HEK293T (cell line): ENCODE measurements at regions not wholly inside any gene's neighbourhood (a gene's known extent, or its start where the extent isn't known, plus 50 kb on each side); places are given as distances from the start of the nearest gene placed in this dataset.

Experiments used
- FOXA1 ChIP-seq: fragments of 450-650 bp; IDR thresholded peaks from 2 replicates; pipeline ENCODE4 v1.6.1; 2016; ENCODE audit warnings: mild to moderate bottlenecking
- SP1 ChIP-seq: fragments of 450-650 bp; IDR thresholded peaks from 2 replicates; pipeline ENCODE4 v1.6.1; 2017
- SUZ12 ChIP-seq: fragments of 450-650 bp; IDR thresholded peaks from 2 replicates; pipeline ENCODE4 v1.6.1; 2016; ENCODE audit warnings: mild to moderate bottlenecking

DNA sequence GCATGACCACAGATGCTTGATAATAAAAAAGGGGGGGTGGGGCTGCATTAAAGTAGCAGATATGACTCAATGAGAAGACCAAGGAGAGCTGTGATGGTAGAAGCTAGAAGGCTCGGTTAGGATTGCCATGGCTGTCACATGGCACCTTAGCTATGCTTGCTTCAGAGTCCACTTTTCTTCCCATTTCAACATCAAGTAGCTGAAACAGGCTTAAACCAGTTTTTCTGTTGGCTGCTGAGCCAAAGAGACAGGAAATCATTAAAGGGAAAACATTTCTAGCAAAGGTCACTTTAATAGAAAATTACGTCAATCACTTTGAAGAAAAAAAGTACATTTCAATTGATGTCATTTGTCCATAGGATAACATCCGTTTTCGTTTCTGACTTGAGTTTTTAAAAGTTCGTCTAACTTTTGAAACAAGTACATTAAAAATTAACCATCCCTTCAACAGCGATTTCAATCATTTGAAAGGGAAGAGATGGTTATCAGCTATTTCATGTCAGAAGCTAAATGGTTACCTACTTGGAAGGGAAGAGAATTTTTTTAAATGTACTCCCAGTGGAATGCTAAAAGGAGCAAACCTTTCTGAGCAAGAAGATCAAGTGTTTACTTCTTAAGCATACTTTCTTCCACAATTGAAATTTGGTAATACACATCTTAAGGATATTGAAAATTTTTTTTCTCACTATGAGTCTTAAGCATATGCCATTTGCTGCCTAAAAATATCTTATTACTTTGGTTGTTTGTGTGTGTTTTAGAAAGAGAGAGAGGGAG, 488.1 kb upstream of the PRMT6 start:
- TF ChIP-seq SUZ12 (no peak), SP1 (no peak), FOXA1 (no peak)
